ENCODE measurements at regions not wholly inside any gene's neighbourhood (a gene's known extent, or its start where the extent isn't known, plus 50 kb on each side); places are given as distances from the start of the nearest gene placed in this dataset.

GRCh38 chr9:32294106-32294505 lies 90.3 kb upstream of the ACO1 start:
- no peak for TF ChIP-seq CTCF (IDR thresholded peaks at IDR 0.05 in 2 of 3, conservative IDR thresholded peaks at IDR 0.05 in 1 of 3; ENCODE audit: insufficient read depth in 2 of 3, low read depth in 1 of 3, low read length in 3 of 3)
- no peak for TF ChIP-seq TAF1 (IDR thresholded peaks at IDR 0.05; ENCODE audit: control insufficient read depth, extremely low read depth, insufficient read depth, low read length, severe bottlenecking)
- no peak for TF ChIP-seq GABPA (tag; conservative IDR thresholded peaks at IDR 0.05; ENCODE audit: low read depth)
- no peak for TF ChIP-seq CHD2 (IDR thresholded peaks at IDR 0.05; ENCODE audit: low read depth, low read length)
- TF ChIP-seq POLR2AphosphoS5 (IDR thresholded peaks at IDR 0.05; ENCODE audit: control insufficient read depth, insufficient read depth, low read depth, low read length), result no peak
- TF ChIP-seq NFIX (CRISPR knock-in tag; IDR thresholded peaks at IDR 0.05; ENCODE audit: low read depth), result no peak
- TF ChIP-seq MXI1 (IDR thresholded peaks at IDR 0.05; ENCODE audit: low read depth, low read length), result no peak
- TF ChIP-seq PHF20 (IDR thresholded peaks at IDR 0.05; ENCODE audit: partially characterized antibody), result no peak
- no peak for TF ChIP-seq NR1H2 (CRISPR knock-in tag; IDR thresholded peaks at IDR 0.05)
- no peak for TF ChIP-seq IRF1 (CRISPR knock-in tag; IDR thresholded peaks at IDR 0.05; ENCODE audit: borderline replicate concordance)

Measured in K562 (cell line).